ENCODE measurements at regions not wholly inside any gene's neighbourhood (a gene's known extent, or its start where the extent isn't known, plus 50 kb on each side); places are given as distances from the start of the nearest gene placed in this dataset.

- H3K4me3 ChIP-seq: no peak overlapping the region
- peaks cover 0 to 3% of the 10 kb centered on the region in 2 donors for H3K4me1 ChIP-seq
- TF ChIP-seq POLR2A (IDR thresholded peaks at IDR 0.05): no peak
- no peak for TF ChIP-seq CTCF (IDR thresholded peaks at IDR 0.05)
- no peaks in the 10 kb centered on the region for H3K27me3 ChIP-seq
- no peaks in the 10 kb centered on the region for H3K36me3 ChIP-seq
- intact Hi-C loops (cut with DNase I; ENCODE audit: low total_unique reads): no loop called here
- DNase-seq: no peak
- no peaks in the 10 kb centered on the region for H3K9me3 ChIP-seq
- H3K27ac ChIP-seq: no peak overlapping the region
Observed at GRCh38 chr12:95390192-95390591, 83.8 kb upstream of the METAP2 start.

GRCh38 chr12:95390932-95391331 is 83.0 kb upstream of the METAP2 start:
- intact Hi-C loops (cut with DNase I; ENCODE audit: low total_unique reads): no loop called here
- no peak for TF ChIP-seq POLR2A (IDR thresholded peaks at IDR 0.05)
- TF ChIP-seq CTCF (IDR thresholded peaks at IDR 0.05): no peak
- H3K36me3 ChIP-seq: no peaks in the 10 kb centered on the region
- H3K9me3 ChIP-seq: no peaks in the 10 kb centered on the region
- H3K4me3 ChIP-seq: no peak overlapping the region
- DNase-seq: no peak
- H3K27ac ChIP-seq: no peak overlapping the region
- peaks cover 0 to 3% of the 10 kb centered on the region in 2 donors for H3K4me1 ChIP-seq
- H3K27me3 ChIP-seq: no peaks in the 10 kb centered on the region

DNA sequence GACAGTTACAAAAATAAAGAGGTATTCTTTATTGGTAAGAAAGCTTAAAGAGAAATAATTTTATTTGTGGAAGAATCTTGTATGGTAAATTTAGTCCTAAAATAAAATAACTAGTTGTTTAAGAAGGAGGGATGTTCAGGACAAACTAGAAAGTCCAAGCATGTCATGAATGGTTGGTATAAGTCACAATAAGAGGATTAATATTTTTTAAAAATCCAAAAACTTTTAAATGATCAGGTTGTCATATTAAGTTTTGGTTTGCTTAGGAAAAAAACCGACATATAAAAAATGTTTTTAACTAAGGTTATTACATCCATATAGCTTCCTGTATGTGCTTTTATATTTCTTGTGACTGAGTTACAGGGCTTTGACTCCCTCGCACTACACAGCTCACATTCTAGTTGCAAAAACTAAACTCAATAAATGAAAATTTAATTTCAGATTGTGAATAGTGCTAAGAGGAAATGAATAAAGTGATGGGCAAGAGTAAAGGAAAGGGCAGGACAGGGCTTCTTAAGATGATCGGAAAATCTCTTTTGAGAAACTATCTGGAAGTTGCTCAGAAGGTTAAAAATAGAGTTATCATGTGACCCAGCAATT is 80.7 kb upstream of the METAP2 start:
- intact Hi-C loops (cut with DNase I; ENCODE audit: low total_unique reads): no loop called here
- Histone ChIP-seq H3K27me3 (no peaks in the 10 kb centered on the region), H3K36me3 (no peaks in the 10 kb centered on the region), H3K4me1 (no peaks in the 10 kb centered on the region), H3K9me3 (no peaks in the 10 kb centered on the region), H3K27ac (no peak overlapping the region), H3K4me3 (no peak overlapping the region)
- TF ChIP-seq CTCF (IDR thresholded peaks at IDR 0.05) (no peak), POLR2A (IDR thresholded peaks at IDR 0.05) (no peak)
- no peak for DNase-seq

- DNase-seq: no peak
- Histone ChIP-seq H3K27ac (no peak overlapping the region), H3K9me3 (no peaks in the 10 kb centered on the region), H3K36me3 (no peaks in the 10 kb centered on the region), H3K4me3 (no peak overlapping the region), H3K27me3 (no peaks in the 10 kb centered on the region), H3K4me1 (no peaks in the 10 kb centered on the region)
- no peak for TF ChIP-seq POLR2A (IDR thresholded peaks at IDR 0.05)
- TF ChIP-seq CTCF (IDR thresholded peaks at IDR 0.05): no peak
- intact Hi-C loops (cut with DNase I; ENCODE audit: low total_unique reads): no loop called here
Observed at GRCh38 chr12:95395696-95396095, 78.3 kb upstream of the METAP2 start.

DNA sequence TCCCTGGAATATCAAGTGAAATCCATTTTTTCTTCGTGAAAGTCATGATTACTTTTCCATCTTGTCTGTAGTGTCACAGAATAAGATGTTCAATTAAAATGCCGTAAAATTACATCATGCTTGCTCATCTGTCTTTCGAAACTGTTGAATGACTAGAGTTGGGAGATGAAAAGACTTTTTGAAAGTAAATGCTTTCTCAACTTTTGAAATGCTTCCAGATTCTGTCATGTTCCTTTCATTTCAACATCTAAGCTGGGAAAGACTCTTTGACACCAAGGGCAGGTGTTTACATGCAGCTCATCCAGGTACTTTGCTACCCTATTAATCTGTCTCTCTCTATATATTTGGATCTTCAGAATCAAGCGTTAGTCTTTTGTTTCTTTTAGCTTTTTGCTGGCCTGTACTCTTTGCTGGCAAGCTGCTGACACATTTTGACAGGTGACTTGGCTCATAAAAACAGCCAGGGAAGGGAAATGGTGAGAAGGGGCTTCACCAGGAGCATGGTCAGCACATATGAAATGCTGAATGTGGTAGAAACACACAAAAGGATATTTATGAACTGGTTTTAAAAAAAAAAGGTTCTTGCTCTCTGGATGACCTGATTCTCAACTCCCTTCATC is 77.0 kb upstream of the METAP2 start:
- TF ChIP-seq POLR2A (IDR thresholded peaks at IDR 0.05) (no peak), CTCF (IDR thresholded peaks at IDR 0.05) (no peak)
- no peak overlapping the region for H3K27ac ChIP-seq
- intact Hi-C loops (cut with DNase I; ENCODE audit: low total_unique reads): no loop called here

More for the DNA sequence above, 77.0 kb upstream of the METAP2 start:
- Histone ChIP-seq H3K4me1 (no peaks in the 10 kb centered on the region), H3K4me3 (no peak overlapping the region), H3K27me3 (no peaks in the 10 kb centered on the region), H3K36me3 (no peaks in the 10 kb centered on the region), H3K9me3 (no peaks in the 10 kb centered on the region)
- no peak for DNase-seq
